ENCODE measurements at regions not wholly inside any gene's neighbourhood (a gene's known extent, or its start where the extent isn't known, plus 50 kb on each side); places are given as distances from the start of the nearest gene placed in this dataset.

DNA sequence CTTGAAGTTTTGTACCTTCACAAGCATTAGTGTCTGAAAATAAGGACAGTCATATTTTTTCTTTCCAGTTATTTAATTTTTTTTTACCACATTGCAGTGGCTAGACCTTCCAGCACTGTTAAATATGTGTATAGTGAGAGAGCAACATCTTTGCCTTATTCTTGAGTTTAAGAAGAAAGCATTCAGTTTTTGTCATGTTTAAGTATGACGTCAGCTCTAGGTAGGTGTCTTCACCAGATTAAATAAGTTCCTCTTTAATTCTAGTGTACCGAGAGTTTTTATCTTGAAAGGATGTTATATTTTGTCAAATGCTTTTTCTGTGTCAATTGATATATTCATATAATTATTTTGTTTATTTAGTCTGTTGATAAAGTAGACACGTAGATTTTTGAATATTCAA is 258.8 kb downstream of the FAM181B start (continued):
- TF ChIP-seq, protein P1, sequence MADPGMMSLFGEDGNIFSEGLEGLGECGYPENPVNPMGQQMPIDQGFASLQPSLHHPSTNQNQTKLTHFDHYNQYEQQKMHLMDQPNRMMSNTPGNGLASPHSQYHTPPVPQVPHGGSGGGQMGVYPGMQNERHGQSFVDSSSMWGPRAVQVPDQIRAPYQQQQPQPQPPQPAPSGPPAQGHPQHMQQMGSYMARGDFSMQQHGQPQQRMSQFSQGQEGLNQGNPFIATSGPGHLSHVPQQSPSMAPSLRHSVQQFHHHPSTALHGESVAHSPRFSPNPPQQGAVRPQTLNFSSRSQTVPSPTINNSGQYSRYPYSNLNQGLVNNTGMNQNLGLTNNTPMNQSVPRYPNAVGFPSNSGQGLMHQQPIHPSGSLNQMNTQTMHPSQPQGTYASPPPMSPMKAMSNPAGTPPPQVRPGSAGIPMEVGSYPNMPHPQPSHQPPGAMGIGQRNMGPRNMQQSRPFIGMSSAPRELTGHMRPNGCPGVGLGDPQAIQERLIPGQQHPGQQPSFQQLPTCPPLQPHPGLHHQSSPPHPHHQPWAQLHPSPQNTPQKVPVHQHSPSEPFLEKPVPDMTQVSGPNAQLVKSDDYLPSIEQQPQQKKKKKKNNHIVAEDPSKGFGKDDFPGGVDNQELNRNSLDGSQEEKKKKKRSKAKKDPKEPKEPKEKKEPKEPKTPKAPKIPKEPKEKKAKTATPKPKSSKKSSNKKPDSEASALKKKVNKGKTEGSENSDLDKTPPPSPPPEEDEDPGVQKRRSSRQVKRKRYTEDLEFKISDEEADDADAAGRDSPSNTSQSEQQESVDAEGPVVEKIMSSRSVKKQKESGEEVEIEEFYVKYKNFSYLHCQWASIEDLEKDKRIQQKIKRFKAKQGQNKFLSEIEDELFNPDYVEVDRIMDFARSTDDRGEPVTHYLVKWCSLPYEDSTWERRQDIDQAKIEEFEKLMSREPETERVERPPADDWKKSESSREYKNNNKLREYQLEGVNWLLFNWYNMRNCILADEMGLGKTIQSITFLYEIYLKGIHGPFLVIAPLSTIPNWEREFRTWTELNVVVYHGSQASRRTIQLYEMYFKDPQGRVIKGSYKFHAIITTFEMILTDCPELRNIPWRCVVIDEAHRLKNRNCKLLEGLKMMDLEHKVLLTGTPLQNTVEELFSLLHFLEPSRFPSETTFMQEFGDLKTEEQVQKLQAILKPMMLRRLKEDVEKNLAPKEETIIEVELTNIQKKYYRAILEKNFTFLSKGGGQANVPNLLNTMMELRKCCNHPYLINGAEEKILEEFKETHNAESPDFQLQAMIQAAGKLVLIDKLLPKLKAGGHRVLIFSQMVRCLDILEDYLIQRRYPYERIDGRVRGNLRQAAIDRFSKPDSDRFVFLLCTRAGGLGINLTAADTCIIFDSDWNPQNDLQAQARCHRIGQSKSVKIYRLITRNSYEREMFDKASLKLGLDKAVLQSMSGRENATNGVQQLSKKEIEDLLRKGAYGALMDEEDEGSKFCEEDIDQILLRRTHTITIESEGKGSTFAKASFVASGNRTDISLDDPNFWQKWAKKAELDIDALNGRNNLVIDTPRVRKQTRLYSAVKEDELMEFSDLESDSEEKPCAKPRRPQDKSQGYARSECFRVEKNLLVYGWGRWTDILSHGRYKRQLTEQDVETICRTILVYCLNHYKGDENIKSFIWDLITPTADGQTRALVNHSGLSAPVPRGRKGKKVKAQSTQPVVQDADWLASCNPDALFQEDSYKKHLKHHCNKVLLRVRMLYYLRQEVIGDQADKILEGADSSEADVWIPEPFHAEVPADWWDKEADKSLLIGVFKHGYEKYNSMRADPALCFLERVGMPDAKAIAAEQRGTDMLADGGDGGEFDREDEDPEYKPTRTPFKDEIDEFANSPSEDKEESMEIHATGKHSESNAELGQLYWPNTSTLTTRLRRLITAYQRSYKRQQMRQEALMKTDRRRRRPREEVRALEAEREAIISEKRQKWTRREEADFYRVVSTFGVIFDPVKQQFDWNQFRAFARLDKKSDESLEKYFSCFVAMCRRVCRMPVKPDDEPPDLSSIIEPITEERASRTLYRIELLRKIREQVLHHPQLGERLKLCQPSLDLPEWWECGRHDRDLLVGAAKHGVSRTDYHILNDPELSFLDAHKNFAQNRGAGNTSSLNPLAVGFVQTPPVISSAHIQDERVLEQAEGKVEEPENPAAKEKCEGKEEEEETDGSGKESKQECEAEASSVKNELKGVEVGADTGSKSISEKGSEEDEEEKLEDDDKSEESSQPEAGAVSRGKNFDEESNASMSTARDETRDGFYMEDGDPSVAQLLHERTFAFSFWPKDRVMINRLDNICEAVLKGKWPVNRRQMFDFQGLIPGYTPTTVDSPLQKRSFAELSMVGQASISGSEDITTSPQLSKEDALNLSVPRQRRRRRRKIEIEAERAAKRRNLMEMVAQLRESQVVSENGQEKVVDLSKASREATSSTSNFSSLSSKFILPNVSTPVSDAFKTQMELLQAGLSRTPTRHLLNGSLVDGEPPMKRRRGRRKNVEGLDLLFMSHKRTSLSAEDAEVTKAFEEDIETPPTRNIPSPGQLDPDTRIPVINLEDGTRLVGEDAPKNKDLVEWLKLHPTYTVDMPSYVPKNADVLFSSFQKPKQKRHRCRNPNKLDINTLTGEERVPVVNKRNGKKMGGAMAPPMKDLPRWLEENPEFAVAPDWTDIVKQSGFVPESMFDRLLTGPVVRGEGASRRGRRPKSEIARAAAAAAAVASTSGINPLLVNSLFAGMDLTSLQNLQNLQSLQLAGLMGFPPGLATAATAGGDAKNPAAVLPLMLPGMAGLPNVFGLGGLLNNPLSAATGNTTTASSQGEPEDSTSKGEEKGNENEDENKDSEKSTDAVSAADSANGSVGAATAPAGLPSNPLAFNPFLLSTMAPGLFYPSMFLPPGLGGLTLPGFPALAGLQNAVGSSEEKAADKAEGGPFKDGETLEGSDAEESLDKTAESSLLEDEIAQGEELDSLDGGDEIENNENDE (IDR thresholded peaks at IDR 0.05; ENCODE audit: insufficient replicate concordance, low read length) = no peak
- TF ChIP-seq, protein P2, sequence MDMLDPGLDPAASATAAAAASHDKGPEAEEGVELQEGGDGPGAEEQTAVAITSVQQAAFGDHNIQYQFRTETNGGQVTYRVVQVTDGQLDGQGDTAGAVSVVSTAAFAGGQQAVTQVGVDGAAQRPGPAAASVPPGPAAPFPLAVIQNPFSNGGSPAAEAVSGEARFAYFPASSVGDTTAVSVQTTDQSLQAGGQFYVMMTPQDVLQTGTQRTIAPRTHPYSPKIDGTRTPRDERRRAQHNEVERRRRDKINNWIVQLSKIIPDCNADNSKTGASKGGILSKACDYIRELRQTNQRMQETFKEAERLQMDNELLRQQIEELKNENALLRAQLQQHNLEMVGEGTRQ (IDR thresholded peaks at IDR 0.05; ENCODE audit: low read length) = no peak
- no peak for TF ChIP-seq CBX8 (IDR thresholded peaks at IDR 0.05; ENCODE audit: borderline replicate concordance, low read depth, low read length)
- no peak for TF ChIP-seq CTBP2 (IDR thresholded peaks at IDR 0.05; ENCODE audit: borderline replicate concordance, insufficient read depth, insufficient read length, low read length)
- TF ChIP-seq KDM1A (IDR thresholded peaks at IDR 0.05; ENCODE audit: borderline replicate concordance, low read length) = no peak
- TF ChIP-seq JUND (IDR thresholded peaks at IDR 0.05; ENCODE audit: low read length) = no peak
- TF ChIP-seq CHD1 (IDR thresholded peaks at IDR 0.05; ENCODE audit: low read depth, low read length) = no peak
- no peak for TF ChIP-seq NRF1 (IDR thresholded peaks at IDR 0.05; ENCODE audit: low read depth, low read length)
- TF ChIP-seq CBX5 (IDR thresholded peaks at IDR 0.05; ENCODE audit: low read depth, low read length) = no peak
- TF ChIP-seq, protein P3, sequence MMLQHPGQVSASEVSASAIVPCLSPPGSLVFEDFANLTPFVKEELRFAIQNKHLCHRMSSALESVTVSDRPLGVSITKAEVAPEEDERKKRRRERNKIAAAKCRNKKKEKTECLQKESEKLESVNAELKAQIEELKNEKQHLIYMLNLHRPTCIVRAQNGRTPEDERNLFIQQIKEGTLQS (IDR thresholded peaks at IDR 0.05; ENCODE audit: insufficient read depth, low read depth, low read length) = no peak

Data from H1 (cell line).